ENCODE measurements at regions not wholly inside any gene's neighbourhood (a gene's known extent, or its start where the extent isn't known, plus 50 kb on each side); places are given as distances from the start of the nearest gene placed in this dataset.
A peak's percentile ranks its signal among the peaks of the same experiment; 100 is the strongest.

GRCh38 chr1:232579958-232580941 lies 49.7 kb downstream of the SIPA1L2 start:
- TF ChIP-seq POLR2A (IDR thresholded peaks at IDR 0.05; ENCODE audit: low read depth) (no peak), EP300 (IDR thresholded peaks at IDR 0.05) (no peak), POLR2AphosphoS5 (IDR thresholded peaks at IDR 0.05) (no peak), CTCF (IDR thresholded peaks at IDR 0.05) (no peak)
- Histone ChIP-seq H3K36me3 (no peaks in the 10 kb centered on the region), H3K27me3 (no peaks in the 10 kb centered on the region), H3K4me3 (no peak overlapping the region), H3K9me3 (no peaks in the 10 kb centered on the region), H3K4me1 (peaks cover 21 to 58% (median 51%) of the 10 kb centered on the region in 4 donors), H3K27ac (replicated peaks in 1 of 4) (peak overlapping the region in 3 of 4 donors; percentile 9 to 16 (median 11))
- no peak for DNase-seq (ENCODE audit: extremely low spot score)
- WGBS, result 85% methylated on average over 3 of the region's 3 CpGs
- intact Hi-C loops (cut with DNase I), result no loop called here

GRCh38 chr1:232579466-232579865 lies 50.5 kb downstream of the SIPA1L2 start:
- intact Hi-C loops (cut with DNase I), result no loop called here
- Histone ChIP-seq H3K4me3 (no peak overlapping the region), H3K9me3 (no peaks in the 10 kb centered on the region), H3K36me3 (no peaks in the 10 kb centered on the region), H3K27ac (replicated peaks in 1 of 4) (peak overlapping the region; percentile 9 to 26 (median 18)), H3K4me1 (peaks cover 19 to 60% (median 55%) of the 10 kb centered on the region in 4 donors), H3K27me3 (no peaks in the 10 kb centered on the region)
- DNase-seq (ENCODE audit: extremely low spot score), result no peak
- WGBS, result 31% methylated on average over 1 of the region's 1 CpG
- no peak for TF ChIP-seq POLR2AphosphoS5 (IDR thresholded peaks at IDR 0.05)
- no peak for TF ChIP-seq EP300 (IDR thresholded peaks at IDR 0.05)
- TF ChIP-seq CTCF (IDR thresholded peaks at IDR 0.05), result no peak
- no peak for TF ChIP-seq POLR2A (IDR thresholded peaks at IDR 0.05; ENCODE audit: low read depth)

GRCh38 chr1:232578651-232579195 lies 51.2 kb downstream of the SIPA1L2 start:
- TF ChIP-seq CTCF (IDR thresholded peaks at IDR 0.05) (no peak), POLR2AphosphoS5 (IDR thresholded peaks at IDR 0.05) (no peak), POLR2A (IDR thresholded peaks at IDR 0.05; ENCODE audit: low read depth) (no peak), EP300 (IDR thresholded peaks at IDR 0.05) (no peak)
- Histone ChIP-seq H3K4me3 (no peak overlapping the region), H3K36me3 (no peaks in the 10 kb centered on the region), H3K27ac (replicated peaks in 1 of 4) (peak overlapping the region in 3 of 4 donors; percentile 9 to 26 (median 25)), H3K4me1 (peaks cover 23 to 64% (median 61%) of the 10 kb centered on the region in 4 donors), H3K9me3 (no peaks in the 10 kb centered on the region), H3K27me3 (no peaks in the 10 kb centered on the region)
- no peak for DNase-seq (ENCODE audit: extremely low spot score)
- intact Hi-C loops (cut with DNase I), result no loop called here
- WGBS, result 60% methylated on average over 3 of the region's 3 CpGs

GRCh38 chr1:232577772-232578171 lies 52.2 kb downstream of the SIPA1L2 start:
- Histone ChIP-seq H3K4me1 (peaks cover 23 to 68% (median 64%) of the 10 kb centered on the region in 4 donors), H3K27ac (replicated peaks in 1 of 4) (no peak overlapping the region), H3K27me3 (no peaks in the 10 kb centered on the region), H3K9me3 (no peaks in the 10 kb centered on the region), H3K36me3 (no peaks in the 10 kb centered on the region), H3K4me3 (no peak overlapping the region)
- no peak for TF ChIP-seq POLR2AphosphoS5 (IDR thresholded peaks at IDR 0.05)
- TF ChIP-seq POLR2A (IDR thresholded peaks at IDR 0.05; ENCODE audit: low read depth), result no peak
- no peak for TF ChIP-seq CTCF (IDR thresholded peaks at IDR 0.05)
- intact Hi-C loops (cut with DNase I), result no loop called here
- WGBS, result 77% methylated on average over 2 of the region's 2 CpGs
- no peak for DNase-seq (ENCODE audit: extremely low spot score)

Measured in esophagus muscularis mucosa (tissue), 4 donors.